ENCODE measurements at regions not wholly inside any gene's neighbourhood (a gene's known extent, or its start where the extent isn't known, plus 50 kb on each side); places are given as distances from the start of the nearest gene placed in this dataset.

DNA sequence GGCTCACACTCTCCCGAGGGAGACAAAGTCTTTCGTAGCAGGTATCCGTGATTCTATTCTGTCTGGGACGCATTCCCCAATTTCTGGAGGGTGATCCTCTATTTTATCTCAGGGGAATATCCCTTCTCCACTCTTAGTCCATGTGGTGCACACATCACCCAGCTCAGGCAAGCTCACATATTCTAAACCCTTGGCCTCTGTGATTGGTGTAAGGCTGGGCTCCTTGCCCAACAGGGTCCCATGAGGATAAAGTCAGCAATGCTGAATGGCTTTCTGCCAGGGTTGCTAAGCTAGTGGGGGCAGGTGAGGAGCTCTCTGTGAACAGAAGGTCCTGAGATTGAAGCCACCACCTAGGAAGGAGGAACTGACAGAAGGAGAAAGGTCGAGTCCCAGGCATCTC lies 137.2 kb downstream of the CDH26 start:
- TF ChIP-seq, protein P1, sequence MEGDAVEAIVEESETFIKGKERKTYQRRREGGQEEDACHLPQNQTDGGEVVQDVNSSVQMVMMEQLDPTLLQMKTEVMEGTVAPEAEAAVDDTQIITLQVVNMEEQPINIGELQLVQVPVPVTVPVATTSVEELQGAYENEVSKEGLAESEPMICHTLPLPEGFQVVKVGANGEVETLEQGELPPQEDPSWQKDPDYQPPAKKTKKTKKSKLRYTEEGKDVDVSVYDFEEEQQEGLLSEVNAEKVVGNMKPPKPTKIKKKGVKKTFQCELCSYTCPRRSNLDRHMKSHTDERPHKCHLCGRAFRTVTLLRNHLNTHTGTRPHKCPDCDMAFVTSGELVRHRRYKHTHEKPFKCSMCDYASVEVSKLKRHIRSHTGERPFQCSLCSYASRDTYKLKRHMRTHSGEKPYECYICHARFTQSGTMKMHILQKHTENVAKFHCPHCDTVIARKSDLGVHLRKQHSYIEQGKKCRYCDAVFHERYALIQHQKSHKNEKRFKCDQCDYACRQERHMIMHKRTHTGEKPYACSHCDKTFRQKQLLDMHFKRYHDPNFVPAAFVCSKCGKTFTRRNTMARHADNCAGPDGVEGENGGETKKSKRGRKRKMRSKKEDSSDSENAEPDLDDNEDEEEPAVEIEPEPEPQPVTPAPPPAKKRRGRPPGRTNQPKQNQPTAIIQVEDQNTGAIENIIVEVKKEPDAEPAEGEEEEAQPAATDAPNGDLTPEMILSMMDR (IDR thresholded peaks at IDR 0.05) = no peak
- TF ChIP-seq POLR2AphosphoS5 (IDR thresholded peaks at IDR 0.05; ENCODE audit: low read depth, low read length) = no peak

Measured in Panc1 (cell line).